ENCODE measurements at regions not wholly inside any gene's neighbourhood (a gene's known extent, or its start where the extent isn't known, plus 50 kb on each side); places are given as distances from the start of the nearest gene placed in this dataset.

GRCh38 chr4:19119904-19120560, 1098.5 kb upstream of the LCORL start:
- TF ChIP-seq CTCF (IDR thresholded peaks at IDR 0.05; ENCODE audit: unreplicated experiment), result no peak
- Mint-ChIP-seq H3K4me3 (ENCODE audit: unreplicated experiment) (no peak overlapping the region), H3K9me3 (ENCODE audit: unreplicated experiment) (no peaks in the 10 kb centered on the region), H3K4me1 (ENCODE audit: unreplicated experiment) (no peaks in the 10 kb centered on the region), H3K27ac (ENCODE audit: unreplicated experiment) (no peak overlapping the region), H3K27me3 (ENCODE audit: unreplicated experiment) (no peaks in the 10 kb centered on the region), H3K36me3 (ENCODE audit: low read depth, unreplicated experiment) (no peaks in the 10 kb centered on the region)
- DNase-seq (ENCODE audit: low spot score), result no peak

- Mint-ChIP-seq H3K4me3 (ENCODE audit: unreplicated experiment) (no peak overlapping the region), H3K4me1 (ENCODE audit: unreplicated experiment) (no peaks in the 10 kb centered on the region), H3K9me3 (ENCODE audit: unreplicated experiment) (no peaks in the 10 kb centered on the region), H3K27me3 (ENCODE audit: unreplicated experiment) (no peaks in the 10 kb centered on the region), H3K36me3 (ENCODE audit: low read depth, unreplicated experiment) (no peaks in the 10 kb centered on the region), H3K27ac (ENCODE audit: unreplicated experiment) (no peak overlapping the region)
- no peak for DNase-seq (ENCODE audit: low spot score)
- no peak for TF ChIP-seq CTCF (IDR thresholded peaks at IDR 0.05; ENCODE audit: unreplicated experiment)
These were observed 1095.5 kb upstream of the LCORL start for GRCh38 chr4:19117022-19117421.

- H3K4me3 Mint-ChIP-seq (ENCODE audit: unreplicated experiment), result no peak overlapping the region
- no peak overlapping the region for H3K27ac Mint-ChIP-seq (ENCODE audit: unreplicated experiment)
- no peaks in the 10 kb centered on the region for H3K27me3 Mint-ChIP-seq (ENCODE audit: unreplicated experiment)
- no peaks in the 10 kb centered on the region for H3K36me3 Mint-ChIP-seq (ENCODE audit: low read depth, unreplicated experiment)
- no peak for DNase-seq (ENCODE audit: low spot score)
- no peaks in the 10 kb centered on the region for H3K9me3 Mint-ChIP-seq (ENCODE audit: unreplicated experiment)
- no peak for TF ChIP-seq CTCF (IDR thresholded peaks at IDR 0.05; ENCODE audit: unreplicated experiment)
- H3K4me1 Mint-ChIP-seq (ENCODE audit: unreplicated experiment), result no peaks in the 10 kb centered on the region
These were observed 1082.6 kb upstream of the LCORL start for GRCh38 chr4:19104176-19104575.

- peaks cover 6% of the 10 kb centered on the region for H3K4me1 Mint-ChIP-seq (ENCODE audit: unreplicated experiment)
- TF ChIP-seq CTCF (IDR thresholded peaks at IDR 0.05; ENCODE audit: unreplicated experiment), result no peak
These were observed 1074.0 kb upstream of the LCORL start for GRCh38 chr4:19095491-19096046.

GRCh38 chr4:19093951-19094350, 1072.4 kb upstream of the LCORL start:
- Mint-ChIP-seq H3K4me1 (ENCODE audit: unreplicated experiment) (peaks cover 6% of the 10 kb centered on the region), H3K27ac (ENCODE audit: unreplicated experiment) (no peak overlapping the region), H3K27me3 (ENCODE audit: unreplicated experiment) (no peaks in the 10 kb centered on the region), H3K9me3 (ENCODE audit: unreplicated experiment) (no peaks in the 10 kb centered on the region), H3K4me3 (ENCODE audit: unreplicated experiment) (no peak overlapping the region), H3K36me3 (ENCODE audit: low read depth, unreplicated experiment) (no peaks in the 10 kb centered on the region)
- TF ChIP-seq CTCF (IDR thresholded peaks at IDR 0.05; ENCODE audit: unreplicated experiment), result no peak
- DNase-seq (ENCODE audit: low spot score), result no peak

More at GRCh38 chr4:19095491-19096046, 1074.0 kb upstream of the LCORL start:
- Mint-ChIP-seq H3K9me3 (ENCODE audit: unreplicated experiment) (no peaks in the 10 kb centered on the region), H3K27ac (ENCODE audit: unreplicated experiment) (no peak overlapping the region), H3K27me3 (ENCODE audit: unreplicated experiment) (no peaks in the 10 kb centered on the region), H3K4me3 (ENCODE audit: unreplicated experiment) (no peak overlapping the region), H3K36me3 (ENCODE audit: low read depth, unreplicated experiment) (no peaks in the 10 kb centered on the region)
- no peak for DNase-seq (ENCODE audit: low spot score)

All from endothelial cell (in vitro differentiated cells).